GM21390 (cell line): ENCODE measurements at regions not wholly inside any gene's neighbourhood (a gene's known extent, or its start where the extent isn't known, plus 50 kb on each side); places are given as distances from the start of the nearest gene placed in this dataset.

ENCODE experiments used
- ATAC-seq: cut with Tn5 transposase; IDR thresholded peaks from one replicate; pipeline ENCODE4 v1.9.1; 2021; ENCODE audit not compliant: unreplicated experiment

DNA sequence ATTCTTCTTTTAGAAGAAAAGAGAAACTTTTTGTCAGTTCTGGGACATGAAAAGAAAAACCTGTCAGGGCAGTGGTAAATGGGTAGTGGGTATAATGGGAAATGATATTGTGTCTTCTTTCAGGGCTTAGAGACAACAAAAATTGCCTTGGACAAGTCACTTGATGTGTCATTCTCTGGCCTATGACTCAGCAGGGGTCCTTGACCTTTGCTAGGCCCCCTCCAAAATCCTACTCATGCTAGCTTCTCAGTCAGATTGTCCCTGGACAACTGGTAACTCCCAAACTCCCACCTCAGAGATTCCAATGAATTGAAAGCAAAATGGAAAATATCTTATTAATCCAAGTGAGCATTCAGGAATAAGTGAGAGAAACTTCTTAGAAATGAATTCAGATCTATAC, 258.8 kb upstream of the SPRY2 start:
- ATAC-seq: no peak

DNA sequence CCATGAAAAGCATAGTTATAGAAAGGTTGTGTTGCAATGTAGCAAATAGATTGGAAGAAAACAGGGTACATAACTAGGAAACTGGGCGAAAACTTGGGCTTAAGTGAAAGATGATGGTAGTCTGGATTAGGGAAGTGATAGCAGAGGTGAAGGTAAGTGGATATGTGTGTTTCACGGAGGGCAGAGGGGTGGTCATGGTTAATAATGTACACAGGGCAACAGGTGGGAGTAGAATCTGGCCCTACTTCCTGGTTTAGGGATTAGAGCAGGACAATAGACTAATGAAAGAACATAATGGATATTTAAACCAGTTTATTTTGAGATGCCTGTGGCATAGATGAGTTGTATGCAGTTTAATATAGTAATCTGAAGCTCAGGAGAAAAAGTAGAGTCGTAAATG, 257.3 kb upstream of the SPRY2 start:
- no peak for ATAC-seq

DNA sequence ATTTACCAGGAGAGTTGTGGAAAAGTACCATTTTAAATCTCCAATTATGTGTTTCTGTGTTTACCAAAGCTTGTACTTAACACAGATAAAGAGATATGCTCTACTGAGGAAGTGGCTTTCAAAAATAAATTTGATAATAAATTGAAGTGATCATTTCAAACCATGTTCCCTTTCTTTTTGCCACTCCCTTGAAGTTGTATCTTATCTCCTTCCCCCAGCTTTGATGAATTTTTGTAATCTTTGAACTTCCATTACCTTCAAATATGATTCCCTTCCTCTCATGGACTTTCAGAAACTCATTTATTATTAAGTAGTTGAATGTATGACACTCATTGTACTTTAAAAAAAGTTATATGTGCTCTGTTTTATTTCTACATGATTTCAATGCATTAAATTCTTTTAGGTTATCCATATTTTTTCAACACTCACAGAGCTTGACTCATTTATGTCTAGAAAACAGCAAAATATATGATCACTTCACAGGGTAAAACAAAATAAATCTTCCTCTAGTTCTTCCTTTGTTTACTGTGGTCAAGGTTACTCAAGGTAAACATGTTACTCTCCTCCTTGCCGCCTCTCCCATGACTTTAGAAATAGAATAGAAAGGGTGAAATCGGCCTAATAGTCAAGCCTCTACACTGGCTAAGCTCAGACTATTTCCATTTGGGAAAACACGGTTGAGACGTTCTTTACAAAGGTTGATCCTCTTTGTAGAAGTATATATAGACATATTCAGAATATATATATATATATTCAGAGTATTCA, 251.2 kb upstream of the SPRY2 start:
- no peak for ATAC-seq

DNA sequence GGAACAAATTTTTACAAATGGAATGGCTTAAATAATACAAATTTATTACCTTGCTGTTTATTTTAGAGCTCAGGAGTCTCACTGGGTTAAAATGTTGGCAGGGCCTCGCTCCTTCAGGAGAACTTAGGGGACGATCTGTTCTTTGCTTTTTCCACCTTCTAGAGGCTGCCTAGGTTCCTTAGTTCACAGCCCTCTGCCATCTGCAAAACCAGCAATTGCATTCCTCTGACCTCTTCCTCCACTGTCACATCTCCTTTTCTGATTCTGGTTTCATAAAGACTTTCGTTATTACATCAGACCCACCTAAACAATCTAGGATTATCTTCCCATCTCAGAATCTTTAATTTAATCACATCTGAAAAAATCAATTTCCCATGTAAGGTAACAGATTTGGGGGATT, 249.6 kb upstream of the SPRY2 start:
- ATAC-seq: no peak

DNA sequence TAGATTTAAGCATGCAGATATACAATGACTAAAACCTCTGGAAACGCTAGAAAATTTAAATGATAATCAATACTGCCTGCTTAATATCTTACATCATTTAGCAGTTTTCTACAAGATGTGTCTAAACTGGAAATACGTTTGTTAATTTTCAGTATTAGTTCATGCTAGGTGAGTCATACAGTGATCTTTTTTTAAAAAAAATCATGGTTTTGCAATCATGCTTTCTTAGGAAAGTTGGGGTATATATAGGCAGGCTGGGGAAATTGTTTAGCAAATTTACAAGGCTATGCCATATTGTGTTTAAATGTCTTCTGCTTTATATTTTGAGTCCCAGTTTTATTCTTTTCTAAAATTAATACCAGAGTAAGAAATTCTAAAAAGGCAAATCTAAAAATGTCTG, 245.4 kb upstream of the SPRY2 start:
- ATAC-seq: no peak

DNA sequence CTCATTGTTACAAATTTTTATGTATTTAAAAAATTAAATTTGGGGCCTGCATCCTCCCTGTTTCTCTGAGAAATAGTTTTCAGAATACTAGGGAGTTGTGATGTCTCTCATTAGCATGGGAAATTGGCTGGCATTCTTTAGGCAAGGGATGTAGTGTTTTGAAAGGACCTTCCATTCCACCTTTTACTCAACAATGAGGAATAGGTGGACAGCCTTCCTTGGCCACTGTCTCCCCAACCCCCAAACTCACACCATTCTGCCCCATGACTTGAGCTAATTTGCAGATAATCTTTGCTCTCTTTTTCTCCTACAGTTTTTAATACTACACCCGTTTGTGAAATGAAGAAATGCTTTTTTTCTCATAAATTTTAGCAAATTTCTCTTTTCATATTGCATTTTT, 244.6 kb upstream of the SPRY2 start:
- ATAC-seq: no peak

DNA sequence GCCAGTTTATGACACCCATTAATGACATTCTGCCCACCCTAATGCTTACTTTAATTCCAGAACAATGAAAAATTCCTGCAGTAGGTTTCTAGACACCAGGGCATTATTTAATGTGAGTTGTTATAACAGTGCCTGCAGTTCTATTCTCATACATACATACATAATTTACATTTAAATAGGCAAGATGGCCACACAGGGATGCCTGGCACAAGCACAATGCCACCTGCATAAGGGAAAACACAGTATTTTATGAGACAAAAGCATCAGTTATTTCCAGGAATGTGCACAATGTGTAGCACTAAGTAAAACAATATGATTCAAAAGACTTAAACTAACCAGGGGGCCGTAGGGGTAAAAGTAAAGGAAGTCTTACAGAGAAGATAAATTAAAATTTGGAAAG, 243.9 kb upstream of the SPRY2 start:
- ATAC-seq: no peak

DNA sequence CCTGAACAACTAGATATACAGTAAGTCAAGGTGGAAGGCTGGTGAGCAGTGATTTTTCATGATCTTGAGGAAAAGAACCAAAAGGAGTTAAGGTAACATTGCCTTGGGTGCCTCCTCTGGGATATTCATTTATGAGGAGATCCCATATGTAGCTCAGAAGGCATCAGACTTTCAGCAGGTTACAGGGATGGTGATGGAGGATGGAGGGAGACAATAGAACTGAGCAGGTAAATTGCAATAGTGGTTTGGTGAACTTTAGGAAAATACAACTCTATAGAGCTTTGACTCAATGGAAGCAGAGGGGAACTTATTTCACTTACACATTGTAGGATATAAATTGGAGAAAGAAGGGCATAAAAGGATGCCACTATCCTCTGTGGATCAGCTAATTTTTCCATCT, 243.4 kb upstream of the SPRY2 start:
- no peak for ATAC-seq

DNA sequence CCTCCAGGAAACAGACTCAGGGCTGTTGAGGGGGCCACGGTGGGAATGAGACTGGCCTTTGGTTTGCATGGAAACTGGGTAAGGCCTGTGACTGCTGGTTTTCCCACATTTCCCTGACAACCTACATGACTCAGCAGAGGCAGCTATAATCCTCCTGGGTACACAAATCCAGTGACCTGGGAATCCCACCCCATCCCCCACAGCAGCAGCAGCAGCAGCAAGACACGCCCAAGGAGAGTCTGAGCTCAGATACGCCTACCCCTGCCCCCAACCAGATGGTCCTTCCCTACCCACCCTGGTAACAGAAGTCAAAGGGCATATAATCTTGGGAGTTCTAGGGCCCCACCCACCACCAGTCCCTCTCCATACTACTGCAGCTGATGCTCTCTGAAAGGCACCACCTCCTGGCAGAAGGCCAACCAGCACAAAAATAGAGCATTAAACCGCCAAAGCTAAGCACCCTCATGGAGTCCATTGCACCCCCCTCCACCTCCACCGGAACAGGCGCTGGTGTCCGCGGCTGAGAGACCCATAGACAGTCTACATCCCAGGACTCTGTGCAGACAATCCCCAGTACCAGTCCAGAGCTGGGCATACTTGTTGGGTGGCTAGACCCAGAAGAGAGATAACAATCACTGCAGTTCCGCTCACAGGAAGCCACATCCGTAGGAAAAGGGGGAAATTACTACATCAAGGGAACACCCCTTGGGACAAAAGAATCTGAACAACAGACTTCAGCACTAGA, 237.2 kb upstream of the SPRY2 start:
- no peak for ATAC-seq

DNA sequence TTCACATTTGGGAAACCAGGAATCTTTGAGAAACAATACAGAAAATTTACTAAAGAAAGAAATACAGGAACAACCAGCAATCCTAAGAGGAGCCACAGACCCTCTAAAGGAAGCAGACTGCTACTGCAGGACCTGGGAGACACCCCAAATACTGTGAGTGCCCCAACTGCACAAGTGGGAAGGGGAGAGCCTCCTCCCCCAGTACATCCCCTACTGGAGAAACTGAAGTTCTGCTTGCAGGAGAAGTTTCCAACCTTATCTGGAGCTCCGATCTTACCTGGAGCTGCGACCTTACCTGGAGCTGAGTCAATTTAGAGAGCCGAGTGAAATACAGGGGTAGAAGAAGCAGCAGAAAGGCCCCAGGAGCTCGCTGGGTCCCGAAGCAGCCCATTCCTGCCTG, 236.4 kb upstream of the SPRY2 start:
- no peak for ATAC-seq

DNA sequence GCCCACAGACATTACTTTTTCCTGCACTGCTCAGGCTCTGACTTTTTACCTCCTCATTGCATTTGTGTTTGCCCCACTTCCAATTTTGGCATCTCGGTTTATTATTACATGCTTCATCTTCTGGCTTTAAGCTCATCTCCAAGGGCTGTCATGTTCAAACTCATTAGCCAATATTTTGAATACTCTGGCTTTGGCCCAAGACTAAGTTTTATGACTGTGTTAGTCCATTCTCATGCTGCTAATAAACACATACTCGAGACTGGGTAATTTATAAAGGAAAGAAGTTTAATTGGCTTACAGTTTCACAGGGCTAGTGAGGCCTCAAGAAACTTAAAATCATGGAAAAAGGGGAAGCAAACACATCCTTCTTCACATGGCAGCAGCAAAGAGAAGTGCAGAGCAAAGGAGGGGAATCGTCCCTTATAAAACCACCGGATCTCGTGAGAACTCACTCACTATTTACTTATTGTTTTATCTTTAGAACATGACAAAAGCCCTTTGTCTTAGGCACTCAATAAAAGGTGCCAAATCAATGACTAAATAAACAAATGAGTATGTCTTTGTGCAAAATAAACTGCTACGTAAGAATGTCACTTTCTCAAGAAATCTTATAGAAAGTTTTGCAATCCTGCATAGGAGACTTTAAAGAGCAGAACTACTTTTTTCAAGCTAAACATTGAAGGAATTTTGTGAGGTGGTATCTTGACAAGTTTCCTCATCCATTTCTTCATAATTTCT, 233.4 kb upstream of the SPRY2 start:
- ATAC-seq: no peak

DNA sequence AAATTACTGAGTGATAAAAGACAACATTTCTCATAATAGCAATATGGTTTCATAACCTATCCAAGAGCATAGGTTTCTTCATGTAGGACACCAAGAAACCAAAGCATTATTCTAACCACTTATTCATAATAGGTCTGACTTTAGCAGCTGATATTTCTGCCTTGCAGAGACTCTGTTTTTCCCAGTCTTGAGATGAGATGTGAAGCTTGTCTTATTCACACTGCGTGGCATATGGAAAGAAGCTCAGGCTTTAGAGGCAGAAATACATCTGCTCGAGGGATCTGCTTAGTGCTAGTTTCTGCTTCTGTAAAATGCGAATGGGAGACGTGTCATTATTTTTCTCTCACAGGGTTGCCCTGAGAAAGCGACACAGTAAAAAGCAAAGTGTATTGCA, 232.0 kb upstream of the SPRY2 start:
- ATAC-seq: no peak

DNA sequence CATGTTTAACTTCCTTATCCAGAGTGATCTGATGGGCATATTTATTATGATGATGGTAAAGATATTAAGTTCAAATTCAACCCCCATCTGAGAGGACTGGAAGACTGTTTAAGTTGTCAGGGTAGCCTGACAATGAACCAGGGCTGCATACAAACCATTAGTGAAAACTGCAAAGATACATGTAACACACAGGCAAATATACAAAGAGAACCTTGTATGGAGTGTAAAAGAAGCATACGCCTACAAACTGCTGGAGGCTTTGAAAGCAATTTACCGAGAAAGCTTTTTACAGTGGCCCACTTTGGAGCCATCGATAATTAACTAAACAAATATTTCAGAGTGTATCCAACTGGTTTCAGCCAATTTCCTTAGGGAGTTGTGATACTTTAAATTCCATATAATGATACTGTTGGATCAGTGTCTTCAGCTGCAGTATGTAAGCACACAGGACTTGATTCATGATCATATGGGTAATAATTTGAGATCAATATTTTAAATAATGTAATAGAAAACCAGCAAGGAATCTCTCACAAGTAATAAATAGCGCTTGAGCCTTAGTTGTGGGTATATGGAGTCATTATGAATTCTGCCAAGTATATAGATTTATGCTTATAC, 231.5 kb upstream of the SPRY2 start:
- no peak for ATAC-seq

DNA sequence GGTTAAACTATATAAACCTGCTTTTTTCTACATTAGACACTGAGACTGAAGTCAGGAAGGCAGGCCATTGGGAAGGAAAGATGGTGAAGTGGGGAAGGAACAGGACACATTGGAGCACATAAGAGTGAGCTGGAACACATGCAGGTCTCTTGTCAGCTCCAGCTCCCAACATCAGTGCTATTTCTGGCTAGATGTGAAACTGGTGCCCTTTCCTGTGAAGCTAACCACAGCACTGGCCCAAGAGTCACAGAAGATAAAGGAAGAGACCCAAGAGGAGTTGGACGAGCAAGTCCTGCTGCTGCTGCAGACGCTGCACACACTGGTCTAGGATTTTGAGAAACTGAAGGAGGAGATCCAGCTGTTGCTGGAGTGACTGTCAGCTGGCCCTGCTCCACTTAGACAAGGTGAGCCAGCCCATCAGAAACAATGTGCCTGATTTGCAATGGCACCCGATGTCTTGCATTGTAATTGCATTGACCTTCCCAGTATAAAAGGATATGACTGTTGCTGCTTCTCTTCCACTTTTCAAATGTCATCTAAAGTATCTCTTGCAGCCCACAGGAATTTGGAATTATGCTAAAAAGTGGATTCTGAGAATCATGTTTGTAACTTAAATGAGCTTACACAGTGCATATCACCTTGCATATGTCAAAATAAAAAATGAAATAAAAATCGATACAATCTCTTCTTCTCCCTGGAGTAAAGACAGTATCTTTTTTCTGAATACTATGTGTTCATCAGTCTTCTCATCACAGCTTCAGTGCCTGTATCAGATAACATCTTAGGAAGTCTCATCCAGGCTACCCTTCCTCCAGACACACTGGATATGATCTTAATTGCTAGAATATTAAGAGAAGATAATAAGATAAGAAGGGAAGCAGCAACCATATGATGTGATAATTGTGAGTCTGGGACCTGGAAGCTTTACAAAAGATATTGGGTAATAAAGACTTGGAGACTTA, 230.7 kb upstream of the SPRY2 start:
- no peak for ATAC-seq

DNA sequence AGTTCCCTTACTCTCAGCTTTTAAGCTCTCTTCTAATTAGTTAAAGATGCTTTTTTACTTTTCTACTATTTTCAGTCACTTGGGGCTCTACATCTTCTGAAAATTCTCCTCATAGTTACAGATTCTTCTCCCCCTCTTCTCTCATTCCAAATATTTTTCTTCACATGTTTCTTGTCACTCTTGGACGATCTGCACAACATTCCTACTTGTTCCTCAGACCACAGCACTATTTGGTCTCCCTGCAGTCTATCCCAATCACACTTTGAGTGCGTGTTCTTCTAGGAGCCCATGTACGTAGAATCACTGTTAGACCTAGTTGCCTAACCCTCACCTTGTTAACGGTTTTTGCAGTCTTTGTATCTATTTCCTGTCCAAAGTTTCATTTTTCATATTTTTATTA, 222.5 kb upstream of the SPRY2 start:
- no peak for ATAC-seq

DNA sequence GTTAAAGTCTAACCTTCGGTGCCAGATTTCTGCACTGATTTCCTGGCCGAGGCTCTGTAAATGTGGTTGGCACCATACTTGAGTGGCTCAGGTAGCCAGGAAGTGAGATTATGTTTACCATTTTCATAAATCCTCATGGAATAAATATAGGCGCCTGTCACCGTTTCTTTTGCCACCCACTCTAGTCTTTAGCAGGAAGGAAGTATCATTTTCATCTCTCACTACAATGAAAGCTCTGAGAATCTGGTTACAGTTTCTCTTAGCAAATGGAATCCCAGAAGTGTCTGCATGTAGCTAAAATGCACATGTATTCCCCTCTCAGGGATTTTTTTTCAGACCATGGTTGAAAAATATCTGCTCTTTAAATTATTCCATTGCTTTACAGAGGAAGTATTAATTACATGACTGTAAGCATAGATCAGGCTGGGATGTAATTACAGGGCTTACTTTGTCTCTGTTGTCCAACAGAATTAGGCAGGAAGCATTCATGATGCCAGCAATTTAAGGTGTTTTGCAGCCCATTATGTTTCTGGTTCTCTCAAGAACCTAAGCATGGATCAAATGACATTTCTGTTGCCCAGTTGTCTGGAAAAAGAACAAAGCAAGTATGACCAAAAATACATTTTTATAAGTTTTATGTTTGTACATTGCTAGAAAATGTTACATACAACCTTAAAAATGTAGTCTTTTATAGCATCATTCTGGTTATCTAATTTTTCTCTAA, 221.7 kb upstream of the SPRY2 start:
- ATAC-seq: no peak

DNA sequence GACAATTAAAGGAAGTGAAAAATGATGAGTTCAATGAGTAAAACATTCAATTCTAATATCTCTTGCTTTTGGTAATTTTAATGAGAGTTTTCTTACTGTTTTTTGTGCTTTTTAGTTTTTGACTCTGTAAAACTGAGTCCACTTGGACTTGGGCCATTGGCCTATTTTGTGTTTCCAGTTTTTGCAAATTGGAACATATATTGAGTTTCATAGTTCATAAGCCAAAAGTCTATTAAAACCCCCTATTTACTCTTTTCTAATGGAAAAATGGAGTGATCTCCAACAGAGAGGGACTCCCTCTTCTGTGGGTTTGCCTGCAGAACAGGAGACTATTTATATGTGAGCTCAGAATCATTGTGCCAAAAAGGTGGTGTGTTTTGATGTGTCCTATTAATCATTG, 219.7 kb upstream of the SPRY2 start:
- ATAC-seq: no peak

DNA sequence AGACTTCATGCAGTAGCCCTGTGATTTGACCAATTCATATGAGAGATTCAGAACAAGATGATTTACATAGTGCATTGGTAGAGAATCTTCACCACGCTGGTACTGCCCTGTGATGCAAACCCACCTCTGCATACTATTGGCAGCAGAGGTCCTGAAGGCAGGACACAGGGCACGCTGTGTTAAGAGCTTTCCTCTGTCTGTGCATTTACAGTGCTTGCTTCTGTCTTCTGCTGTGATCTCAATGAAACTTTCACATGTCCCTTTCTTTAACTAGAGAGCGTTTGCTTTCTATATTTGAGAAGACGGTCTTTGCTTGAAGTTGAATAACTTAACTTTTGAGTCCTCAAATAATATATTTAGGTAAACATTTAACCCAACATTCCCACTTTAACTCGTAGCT, 219.0 kb upstream of the SPRY2 start:
- no peak for ATAC-seq

DNA sequence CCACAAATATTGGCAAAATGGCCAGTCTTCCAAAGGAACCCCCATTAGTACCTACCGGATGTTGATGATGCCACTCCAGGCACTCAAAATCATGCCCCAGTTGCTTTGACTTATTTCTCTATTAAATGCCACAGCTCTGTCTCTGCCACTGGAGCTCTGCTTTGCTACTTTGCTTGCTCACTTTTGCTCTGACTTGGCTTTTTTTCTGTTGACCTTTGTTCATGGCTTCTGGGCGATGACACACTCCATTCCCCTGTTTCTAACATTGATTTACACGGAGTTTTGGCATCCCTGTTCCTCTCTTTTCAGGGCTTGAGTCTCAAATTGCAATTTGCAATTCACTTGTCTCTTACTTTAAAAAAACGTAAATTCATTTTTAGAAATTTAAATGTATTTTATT, 217.1 kb upstream of the SPRY2 start:
- ATAC-seq: no peak
